ENCODE measurements at regions not wholly inside any gene's neighbourhood (a gene's known extent, or its start where the extent isn't known, plus 50 kb on each side); places are given as distances from the start of the nearest gene placed in this dataset.

DNA sequence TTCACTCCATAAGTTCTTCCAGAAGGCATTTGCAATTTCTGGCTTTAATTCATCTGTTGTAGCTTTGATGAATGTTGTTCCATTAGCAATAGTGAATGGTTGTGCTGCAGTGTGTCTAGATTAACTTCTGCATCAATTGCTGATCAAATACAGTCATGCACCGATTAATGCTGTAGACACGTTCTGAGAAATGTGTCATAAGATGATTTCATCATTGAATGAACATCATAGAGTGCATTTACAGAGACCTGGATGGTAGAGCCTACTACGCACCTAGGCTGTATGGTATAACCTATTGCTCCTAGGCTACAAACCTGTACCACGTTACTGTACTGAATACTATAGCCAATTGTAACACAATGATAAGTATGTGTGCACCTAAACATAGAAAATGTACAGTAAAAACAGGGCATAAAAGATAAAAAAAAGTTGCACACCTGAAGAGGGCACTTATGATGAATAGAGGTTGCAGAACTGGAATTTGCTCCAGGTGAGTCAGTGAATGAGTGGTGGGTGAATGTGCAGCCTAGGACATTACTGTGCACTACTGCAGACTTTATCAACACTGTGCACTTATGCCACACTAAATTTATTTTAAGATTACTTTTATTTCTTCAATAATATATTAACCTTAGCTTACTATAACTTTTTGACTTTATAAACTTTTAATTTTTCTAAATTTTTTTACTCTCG is 170.7 kb downstream of the HERPUD2 start:
- no peak overlapping the region for H3K27ac Mint-ChIP-seq
- no peaks in the 10 kb centered on the region for H3K36me3 Mint-ChIP-seq (ENCODE audit: low read depth)
- peaks cover 13% of the 10 kb centered on the region; the same call in 1 of the 2 replicates for H3K27me3 Mint-ChIP-seq (ENCODE audit: insufficient read depth)
- DNase-seq, result no peak
- peaks cover 6% of the 10 kb centered on the region; the same call in 1 of the 2 replicates for H3K4me1 Mint-ChIP-seq (ENCODE audit: low read depth)
- TF ChIP-seq, protein P1, sequence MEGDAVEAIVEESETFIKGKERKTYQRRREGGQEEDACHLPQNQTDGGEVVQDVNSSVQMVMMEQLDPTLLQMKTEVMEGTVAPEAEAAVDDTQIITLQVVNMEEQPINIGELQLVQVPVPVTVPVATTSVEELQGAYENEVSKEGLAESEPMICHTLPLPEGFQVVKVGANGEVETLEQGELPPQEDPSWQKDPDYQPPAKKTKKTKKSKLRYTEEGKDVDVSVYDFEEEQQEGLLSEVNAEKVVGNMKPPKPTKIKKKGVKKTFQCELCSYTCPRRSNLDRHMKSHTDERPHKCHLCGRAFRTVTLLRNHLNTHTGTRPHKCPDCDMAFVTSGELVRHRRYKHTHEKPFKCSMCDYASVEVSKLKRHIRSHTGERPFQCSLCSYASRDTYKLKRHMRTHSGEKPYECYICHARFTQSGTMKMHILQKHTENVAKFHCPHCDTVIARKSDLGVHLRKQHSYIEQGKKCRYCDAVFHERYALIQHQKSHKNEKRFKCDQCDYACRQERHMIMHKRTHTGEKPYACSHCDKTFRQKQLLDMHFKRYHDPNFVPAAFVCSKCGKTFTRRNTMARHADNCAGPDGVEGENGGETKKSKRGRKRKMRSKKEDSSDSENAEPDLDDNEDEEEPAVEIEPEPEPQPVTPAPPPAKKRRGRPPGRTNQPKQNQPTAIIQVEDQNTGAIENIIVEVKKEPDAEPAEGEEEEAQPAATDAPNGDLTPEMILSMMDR (IDR thresholded peaks at IDR 0.05), result no peak
- H3K9me3 Mint-ChIP-seq, result no peaks in the 10 kb centered on the region
- H3K4me3 Mint-ChIP-seq, result no peak overlapping the region

DNA sequence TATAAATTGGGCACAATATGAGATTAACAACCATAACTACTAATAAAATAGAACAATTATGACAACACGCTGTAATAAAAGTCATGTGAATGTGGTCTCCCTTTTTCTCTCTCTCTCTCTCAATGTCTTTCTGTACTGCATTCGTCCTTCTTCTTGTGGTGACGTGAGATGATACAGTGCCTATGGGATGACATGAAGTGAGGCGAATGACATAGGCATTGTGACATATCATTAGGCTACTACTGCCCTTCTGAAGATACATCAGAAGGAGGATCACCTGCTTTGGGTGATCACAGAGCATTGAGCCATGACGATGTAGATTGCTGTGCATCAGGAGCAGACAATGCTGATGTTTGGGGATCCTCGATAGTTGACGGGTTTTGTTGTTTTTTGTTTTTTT is 171.6 kb downstream of the HERPUD2 start:
- H3K27ac Mint-ChIP-seq, result no peak overlapping the region
- TF ChIP-seq, protein P1 (IDR thresholded peaks at IDR 0.05), result no peak
- no peak for DNase-seq
- peaks cover 13% of the 10 kb centered on the region for H3K27me3 Mint-ChIP-seq (ENCODE audit: insufficient read depth)
- H3K4me3 Mint-ChIP-seq, result no peak overlapping the region
- no peaks in the 10 kb centered on the region for H3K36me3 Mint-ChIP-seq (ENCODE audit: low read depth)
- H3K9me3 Mint-ChIP-seq, result no peaks in the 10 kb centered on the region
- H3K4me1 Mint-ChIP-seq (ENCODE audit: low read depth), result peaks cover 6% of the 10 kb centered on the region; the same call in 1 of the 2 replicates

DNA sequence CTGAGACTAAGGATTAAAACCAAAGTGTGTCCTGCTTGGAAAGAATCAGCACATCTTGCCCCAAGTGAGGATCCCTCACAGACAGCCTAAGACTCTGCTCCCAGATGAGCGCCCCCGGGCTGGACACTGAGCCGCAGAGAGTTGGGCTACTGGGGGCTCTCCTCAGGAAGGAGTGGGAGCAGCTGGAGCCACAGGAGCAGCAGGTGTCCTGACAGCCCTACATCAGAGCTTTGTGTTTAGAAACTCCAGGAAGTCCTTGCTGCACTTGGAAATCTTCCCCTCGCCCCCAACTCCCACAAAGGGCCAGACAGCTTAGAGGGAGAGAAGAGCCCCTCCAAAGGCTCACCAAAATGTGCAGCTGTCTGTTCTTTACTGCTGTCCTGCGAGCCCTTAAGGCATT is 172.2 kb downstream of the HERPUD2 start:
- no peak for DNase-seq
- H3K27me3 Mint-ChIP-seq (ENCODE audit: insufficient read depth), result peaks cover 13% of the 10 kb centered on the region

DNA sequence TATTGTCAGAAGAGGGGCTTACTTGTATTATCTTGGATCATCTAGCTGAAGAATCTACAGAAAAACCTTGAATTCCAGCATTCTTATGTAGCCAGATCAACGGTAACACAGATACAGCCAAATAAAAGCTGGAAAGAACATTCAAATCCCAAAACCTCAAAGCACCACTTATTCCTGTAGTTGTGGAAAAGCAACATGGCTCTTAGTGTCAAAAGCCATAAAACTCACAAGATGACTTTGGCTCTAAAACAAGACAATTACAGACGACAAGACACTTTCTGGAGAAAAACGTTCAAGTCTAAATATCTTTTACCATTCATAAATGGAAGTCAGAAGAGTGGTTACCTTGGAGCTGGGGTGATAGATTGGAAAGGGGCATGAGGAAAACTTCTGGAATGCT is 173.0 kb downstream of the HERPUD2 start:
- H3K9me3 Mint-ChIP-seq, result no peaks in the 10 kb centered on the region
- H3K4me3 Mint-ChIP-seq, result no peak overlapping the region
- DNase-seq, result no peak
- no peak overlapping the region for H3K27ac Mint-ChIP-seq
- TF ChIP-seq, protein P1 (IDR thresholded peaks at IDR 0.05), result no peak
- H3K36me3 Mint-ChIP-seq (ENCODE audit: low read depth), result no peaks in the 10 kb centered on the region
- peaks cover 6% of the 10 kb centered on the region; the same call in 1 of the 2 replicates for H3K4me1 Mint-ChIP-seq (ENCODE audit: low read depth)
- peaks cover 16% of the 10 kb centered on the region for H3K27me3 Mint-ChIP-seq (ENCODE audit: insufficient read depth)

More for the DNA sequence above, 172.2 kb downstream of the HERPUD2 start:
- Mint-ChIP-seq H3K4me3 (no peak overlapping the region), H3K4me1 (ENCODE audit: low read depth) (peaks cover 6% of the 10 kb centered on the region; the same call in 1 of the 2 replicates), H3K27ac (no peak overlapping the region), H3K36me3 (ENCODE audit: low read depth) (no peaks in the 10 kb centered on the region), H3K9me3 (no peaks in the 10 kb centered on the region)
- TF ChIP-seq, protein P1 (IDR thresholded peaks at IDR 0.05), result no peak

DNA sequence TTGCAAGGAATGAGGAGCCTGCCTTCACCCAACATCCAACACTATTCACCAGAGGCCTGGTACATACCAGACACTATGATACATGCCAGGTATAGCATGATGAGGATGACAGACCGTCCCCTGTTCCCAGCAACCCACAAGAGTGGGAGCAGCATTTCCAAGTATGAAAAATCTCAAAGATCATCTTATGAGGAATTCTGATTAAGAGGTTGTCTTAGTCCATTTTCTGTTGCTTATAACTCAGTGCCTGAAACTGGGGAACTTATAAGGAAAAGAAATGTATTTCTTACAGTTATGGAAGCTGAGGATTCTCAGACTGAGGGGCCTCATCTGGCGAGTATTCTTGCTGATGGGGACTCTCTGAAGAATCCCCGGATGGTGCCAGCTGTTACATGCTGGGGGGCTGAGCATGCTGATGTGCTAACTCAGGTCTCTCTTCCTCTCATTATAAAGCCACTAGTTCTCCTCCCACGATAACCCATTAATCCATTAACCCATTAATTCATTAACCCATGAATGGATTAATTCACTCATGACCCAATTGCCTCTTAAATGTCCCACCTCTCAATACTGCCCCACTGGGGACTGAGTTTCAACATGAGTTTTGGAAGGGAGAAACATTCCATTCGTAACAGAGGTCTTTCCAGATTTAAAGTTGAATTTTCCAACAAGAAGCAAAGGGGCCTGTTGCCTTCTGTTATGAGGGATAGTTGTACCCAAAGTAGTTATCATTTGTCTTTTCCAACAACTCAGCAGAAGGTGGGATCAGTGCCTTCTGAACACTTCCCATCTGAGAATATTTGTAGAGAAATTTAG is 173.9 kb downstream of the HERPUD2 start:
- H3K9me3 Mint-ChIP-seq, result no peaks in the 10 kb centered on the region
- no peak overlapping the region for H3K27ac Mint-ChIP-seq
- H3K36me3 Mint-ChIP-seq (ENCODE audit: low read depth), result no peaks in the 10 kb centered on the region
- H3K27me3 Mint-ChIP-seq (ENCODE audit: insufficient read depth), result peaks cover 10% of the 10 kb centered on the region; the same call in 1 of the 2 replicates
- peaks cover 6% of the 10 kb centered on the region; the same call in 1 of the 2 replicates for H3K4me1 Mint-ChIP-seq (ENCODE audit: low read depth)
- TF ChIP-seq, protein P1 (IDR thresholded peaks at IDR 0.05), result no peak
- DNase-seq, result no peak
- no peak overlapping the region for H3K4me3 Mint-ChIP-seq

All from HFFc6 (cell line).